Loucy (cell line): ENCODE measurements at regions not wholly inside any gene's neighbourhood (a gene's known extent, or its start where the extent isn't known, plus 50 kb on each side); places are given as distances from the start of the nearest gene placed in this dataset.

Source experiments
- H2AFZ ChIP-seq: fragments of 200-600 bp; sonication (generic); 2 replicates; pipeline ENCODE4 v1.6.0; 2016; ENCODE audit warnings: antibody characterized with exemption, mild to moderate bottlenecking, low read length, moderate library complexity
- H3F3A ChIP-seq: fragments of 200-600 bp; 2 replicates; pipeline ENCODE4 v1.6.0; 2016; ENCODE audit warnings: antibody characterized with exemption, low read depth, mild to moderate bottlenecking
- H3K27me3 ChIP-seq: fragments of 200-600 bp; sonication (generic); 2 replicates; pipeline ENCODE4 v1.6.1; 2014; ENCODE audit warnings: low read length, mild to moderate bottlenecking; ENCODE audit not compliant: insufficient read depth, poor library complexity, severe bottlenecking
- H3K36me3 ChIP-seq: fragments of 200-600 bp; sonication (generic); 2 replicates; pipeline ENCODE4 v1.6.1; 2016; ENCODE audit warnings: low read length; ENCODE audit not compliant: insufficient read depth
- H3K4me1 ChIP-seq: fragments of 200-600 bp; sonication (generic); 2 replicates; pipeline ENCODE4 v1.5.1; 2014; ENCODE audit warnings: low read length, mild to moderate bottlenecking; ENCODE audit not compliant: insufficient read depth, poor library complexity, severe bottlenecking
- H3K4me2 ChIP-seq: fragments of 200-600 bp; sonication (generic); 2 replicates; pipeline ENCODE4 v1.6.0; 2014; ENCODE audit warnings: antibody characterized with exemption, low read length, low read depth, mild to moderate bottlenecking; ENCODE audit not compliant: poor library complexity, severe bottlenecking
- H3K4me3 ChIP-seq: fragments of 200-600 bp; sonication (generic); 2 replicates; pipeline ENCODE4 v1.5.1; 2014; ENCODE audit warnings: low read length, mild to moderate bottlenecking, mixed read lengths; ENCODE audit not compliant: poor library complexity, severe bottlenecking
- H3K79me2 ChIP-seq: fragments of 200-600 bp; sonication (generic); 2 replicates; pipeline ENCODE4 v1.6.1; 2014; ENCODE audit warnings: low read length; ENCODE audit not compliant: insufficient read depth
- H3K9ac ChIP-seq: fragments of 200-600 bp; sonication (generic); 2 replicates; pipeline ENCODE4 v1.6.0; 2014; ENCODE audit warnings: mild to moderate bottlenecking, low read depth, low read length, moderate library complexity; ENCODE audit not compliant: poor library complexity, severe bottlenecking
- H3K9me2 ChIP-seq: fragments of 200-600 bp; sonication (generic); replicated peaks from 2 replicates; pipeline ENCODE4 v1.6.1; 2016; ENCODE audit warnings: low read depth, low read length, mixed read lengths
- H3K9me3 ChIP-seq: fragments of 200-600 bp; sonication (generic); 2 replicates; pipeline ENCODE4 v1.6.1; 2014; ENCODE audit warnings: mild to moderate bottlenecking, antibody characterized with exemption, low read length, low read depth; ENCODE audit not compliant: insufficient read depth
- H4K20me1 ChIP-seq: fragments of 200-600 bp; sonication (generic); 2 replicates; pipeline ENCODE4 v1.6.0; 2014; ENCODE audit warnings: antibody characterized with exemption, low read length, mild to moderate bottlenecking; ENCODE audit not compliant: insufficient read depth, poor library complexity, severe bottlenecking
- EZH2phosphoT487 ChIP-seq: fragments of 200-600 bp; IDR thresholded peaks from 2 replicates; pipeline ENCODE4 v1.6.1; 2018; ENCODE audit warnings: antibody characterized with exemption, mild to moderate bottlenecking, moderate library complexity, borderline replicate concordance
- TF ChIP-seq, protein P1 (sequence below): fragments of 200-600 bp; sonication (generic); conservative IDR thresholded peaks from 2 replicates; pipeline ENCODE4 v1.5.1; 2014; ENCODE audit warnings: mild to moderate bottlenecking, antibody characterized with exemption, low read length

DNA sequence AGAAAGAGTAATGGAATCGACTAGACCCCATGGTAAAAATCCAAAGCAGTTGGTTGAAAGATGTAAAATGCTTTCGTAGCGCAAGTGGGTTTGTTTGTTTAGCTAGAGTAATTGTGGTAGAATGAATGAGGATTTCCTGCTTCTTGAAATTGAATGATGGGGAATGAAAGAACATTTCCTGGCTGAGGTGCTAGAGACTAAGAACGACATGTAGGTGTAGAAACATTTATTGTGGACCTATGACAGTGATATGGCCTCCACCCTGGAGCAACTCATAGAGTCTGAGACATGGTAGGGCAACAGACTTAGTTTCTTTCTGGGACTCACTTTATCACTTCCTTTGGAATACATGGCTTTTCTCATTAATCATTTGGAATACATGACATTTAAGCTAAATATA is 467.6 kb upstream of the CFAP20DC start:
- Histone ChIP-seq H4K20me1 (no peaks in the 10 kb centered on the region), H3F3A (no peaks in the 10 kb centered on the region), H3K27me3 (no peaks in the 10 kb centered on the region), H3K4me1 (peaks cover 33% of the 10 kb centered on the region), H3K9ac (no peak overlapping the region), H2AFZ (no peak overlapping the region), H3K36me3 (no peaks in the 10 kb centered on the region), H3K79me2 (no peaks in the 10 kb centered on the region), H3K4me2 (no peak overlapping the region), H3K9me2 (no peaks in the 10 kb centered on the region), H3K4me3 (no peak overlapping the region), H3K9me3 (no peaks in the 10 kb centered on the region)
- TF ChIP-seq EZH2phosphoT487: no peak
- TF ChIP-seq, protein P1, sequence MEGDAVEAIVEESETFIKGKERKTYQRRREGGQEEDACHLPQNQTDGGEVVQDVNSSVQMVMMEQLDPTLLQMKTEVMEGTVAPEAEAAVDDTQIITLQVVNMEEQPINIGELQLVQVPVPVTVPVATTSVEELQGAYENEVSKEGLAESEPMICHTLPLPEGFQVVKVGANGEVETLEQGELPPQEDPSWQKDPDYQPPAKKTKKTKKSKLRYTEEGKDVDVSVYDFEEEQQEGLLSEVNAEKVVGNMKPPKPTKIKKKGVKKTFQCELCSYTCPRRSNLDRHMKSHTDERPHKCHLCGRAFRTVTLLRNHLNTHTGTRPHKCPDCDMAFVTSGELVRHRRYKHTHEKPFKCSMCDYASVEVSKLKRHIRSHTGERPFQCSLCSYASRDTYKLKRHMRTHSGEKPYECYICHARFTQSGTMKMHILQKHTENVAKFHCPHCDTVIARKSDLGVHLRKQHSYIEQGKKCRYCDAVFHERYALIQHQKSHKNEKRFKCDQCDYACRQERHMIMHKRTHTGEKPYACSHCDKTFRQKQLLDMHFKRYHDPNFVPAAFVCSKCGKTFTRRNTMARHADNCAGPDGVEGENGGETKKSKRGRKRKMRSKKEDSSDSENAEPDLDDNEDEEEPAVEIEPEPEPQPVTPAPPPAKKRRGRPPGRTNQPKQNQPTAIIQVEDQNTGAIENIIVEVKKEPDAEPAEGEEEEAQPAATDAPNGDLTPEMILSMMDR: no peak

DNA sequence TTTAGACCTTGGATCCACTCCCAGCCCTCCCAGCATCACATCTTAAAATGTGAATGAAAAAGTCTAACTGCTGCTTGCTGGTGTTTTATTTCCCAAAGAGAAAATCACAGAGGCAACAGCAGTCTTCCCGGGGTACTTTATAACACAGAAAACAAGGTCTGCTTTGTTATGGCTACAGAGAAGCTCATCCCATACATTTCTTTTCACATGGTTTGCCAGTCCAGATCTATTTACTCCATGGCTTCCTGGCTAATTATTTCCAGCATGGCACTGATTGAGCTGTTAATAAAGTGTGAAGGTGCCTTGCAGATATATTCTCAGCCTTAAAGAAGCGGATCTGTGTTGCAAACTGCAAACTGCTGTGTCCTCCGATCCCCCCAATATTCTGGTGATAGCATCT is 466.1 kb upstream of the CFAP20DC start:
- no peak for TF ChIP-seq EZH2phosphoT487
- TF ChIP-seq, protein P1: no peak
- Histone ChIP-seq H2AFZ (0 out of 2 replicates have a peak overlapping the region, but pooled peaks have one; percentile 80), H3K9me2 (no peaks in the 10 kb centered on the region), H3K4me3 (peak overlapping the region; percentile 68), H3K27me3 (no peaks in the 10 kb centered on the region), H3K9me3 (no peaks in the 10 kb centered on the region), H4K20me1 (no peaks in the 10 kb centered on the region), H3K36me3 (no peaks in the 10 kb centered on the region), H3K9ac (peak overlapping the region; percentile 50), H3K79me2 (no peaks in the 10 kb centered on the region), H3F3A (no peaks in the 10 kb centered on the region), H3K4me1 (peaks cover 33% of the 10 kb centered on the region), H3K4me2 (peak overlapping the region; percentile 77)

DNA sequence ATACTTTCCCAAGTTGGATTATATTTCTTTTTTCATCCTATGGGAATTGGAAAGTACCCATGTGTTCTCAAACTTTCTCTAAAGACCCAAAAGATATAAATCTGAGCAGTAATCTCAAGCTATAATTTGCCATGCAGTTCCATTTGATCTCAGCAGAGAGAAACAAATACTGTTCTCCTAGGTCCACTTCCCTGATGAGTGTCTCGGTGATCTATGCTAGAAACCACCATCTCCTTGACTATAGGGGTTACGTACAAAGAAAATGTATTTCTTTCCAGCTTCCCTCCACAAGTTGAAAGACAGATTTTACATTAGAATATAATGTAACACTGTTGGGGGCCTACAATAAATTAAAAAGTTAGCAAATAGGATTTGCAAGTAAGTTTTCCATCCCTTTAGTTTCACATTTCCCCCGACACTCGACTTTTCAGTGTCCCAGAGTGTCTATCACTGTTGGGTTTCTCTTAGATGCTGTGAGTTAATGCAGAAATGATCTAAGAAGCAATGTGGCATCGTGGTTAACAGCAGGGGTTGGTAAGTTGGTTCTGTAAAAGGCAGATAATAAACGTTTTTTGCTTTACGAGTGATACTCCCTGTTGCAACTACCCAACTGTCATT is 465.1 kb upstream of the CFAP20DC start:
- Histone ChIP-seq H4K20me1 (no peaks in the 10 kb centered on the region), H3K9me3 (no peaks in the 10 kb centered on the region), H3K9me2 (no peaks in the 10 kb centered on the region), H3K9ac (peak overlapping the region; percentile 50), H3K27me3 (no peaks in the 10 kb centered on the region), H3F3A (no peaks in the 10 kb centered on the region), H3K4me1 (peaks cover 33% of the 10 kb centered on the region), H3K79me2 (no peaks in the 10 kb centered on the region), H2AFZ (peak overlapping the region; percentile 80), H3K36me3 (no peaks in the 10 kb centered on the region), H3K4me3 (peak overlapping the region; percentile 68), H3K4me2 (peak overlapping the region; percentile 77)
- TF ChIP-seq EZH2phosphoT487: no peak
- TF ChIP-seq, protein P1: no peak
